ENCODE measurements at regions not wholly inside any gene's neighbourhood (a gene's known extent, or its start where the extent isn't known, plus 50 kb on each side); places are given as distances from the start of the nearest gene placed in this dataset.

GRCh38 chr6:78398292-78398691 lies 469.1 kb upstream of the IRAK1BP1 start:
- DNase-seq = no peak

GRCh38 chr6:78400076-78400475 lies 467.3 kb upstream of the IRAK1BP1 start:
- DNase-seq = no peak

GRCh38 chr6:78427386-78427785 lies 440.0 kb upstream of the IRAK1BP1 start:
- no peak for DNase-seq

- DNase-seq = no peak
Measured at GRCh38 chr6:78430521-78430920, 436.8 kb upstream of the IRAK1BP1 start.

- DNase-seq = no peak
Measured at GRCh38 chr6:78435671-78436070, 431.7 kb upstream of the IRAK1BP1 start.

- peak in 1 of 2 experiments; percentile 10 for DNase-seq
Measured at GRCh38 chr6:78436335-78436734, 431.0 kb upstream of the IRAK1BP1 start.

GRCh38 chr6:78438135-78438534 lies 429.2 kb upstream of the IRAK1BP1 start:
- DNase-seq = no peak

GRCh38 chr6:78460711-78461110 lies 406.6 kb upstream of the IRAK1BP1 start:
- DNase-seq = peak in 1 of 2 experiments; percentile 10

- no peak for DNase-seq
Measured at GRCh38 chr6:78462728-78463127, 404.6 kb upstream of the IRAK1BP1 start.

GRCh38 chr6:78465059-78465634 lies 402.2 kb upstream of the IRAK1BP1 start:
- DNase-seq = no peak

GRCh38 chr6:78476561-78476960 lies 390.8 kb upstream of the IRAK1BP1 start:
- DNase-seq = no peak

GRCh38 chr6:78482801-78483552 lies 384.4 kb upstream of the IRAK1BP1 start:
- no peak for DNase-seq

- no peak for DNase-seq
Measured at GRCh38 chr6:78483553-78484197, 383.7 kb upstream of the IRAK1BP1 start.

GRCh38 chr6:78484198-78485064 lies 382.9 kb upstream of the IRAK1BP1 start:
- DNase-seq = peak; percentile 69 to 74

GRCh38 chr6:78487401-78487800 lies 379.9 kb upstream of the IRAK1BP1 start:
- no peak for DNase-seq

GRCh38 chr6:78489874-78490273 lies 377.5 kb upstream of the IRAK1BP1 start:
- DNase-seq = no peak

GRCh38 chr6:78492351-78493017 lies 374.9 kb upstream of the IRAK1BP1 start:
- no peak for DNase-seq

GRCh38 chr6:78500299-78501089 lies 366.9 kb upstream of the IRAK1BP1 start:
- no peak for DNase-seq

- DNase-seq = no peak
Measured at GRCh38 chr6:78502386-78502887, 364.9 kb upstream of the IRAK1BP1 start.

- DNase-seq = no peak
Measured at GRCh38 chr6:78505178-78505577, 362.2 kb upstream of the IRAK1BP1 start.

- DNase-seq = no peak
Measured at GRCh38 chr6:78511009-78511408, 356.3 kb upstream of the IRAK1BP1 start.

All from NCI-H526 (cell line).